C4-2B (cell line): ENCODE measurements at regions not wholly inside any gene's neighbourhood (a gene's known extent, or its start where the extent isn't known, plus 50 kb on each side); places are given as distances from the start of the nearest gene placed in this dataset.

Source experiments
- H3K27ac ChIP-seq: fragments of 450-650 bp; 2 replicates; pipeline ENCODE4 v1.5.1; 2017
- CTCF ChIP-seq: fragments of 450-650 bp; conservative IDR thresholded peaks from 2 replicates; pipeline ENCODE4 v1.5.1; 2017; ENCODE audit warnings: mild to moderate bottlenecking
- ZFX ChIP-seq: fragments of 450-650 bp; IDR thresholded peaks from 2 replicates; pipeline ENCODE4 v1.6.1; 2017

DNA sequence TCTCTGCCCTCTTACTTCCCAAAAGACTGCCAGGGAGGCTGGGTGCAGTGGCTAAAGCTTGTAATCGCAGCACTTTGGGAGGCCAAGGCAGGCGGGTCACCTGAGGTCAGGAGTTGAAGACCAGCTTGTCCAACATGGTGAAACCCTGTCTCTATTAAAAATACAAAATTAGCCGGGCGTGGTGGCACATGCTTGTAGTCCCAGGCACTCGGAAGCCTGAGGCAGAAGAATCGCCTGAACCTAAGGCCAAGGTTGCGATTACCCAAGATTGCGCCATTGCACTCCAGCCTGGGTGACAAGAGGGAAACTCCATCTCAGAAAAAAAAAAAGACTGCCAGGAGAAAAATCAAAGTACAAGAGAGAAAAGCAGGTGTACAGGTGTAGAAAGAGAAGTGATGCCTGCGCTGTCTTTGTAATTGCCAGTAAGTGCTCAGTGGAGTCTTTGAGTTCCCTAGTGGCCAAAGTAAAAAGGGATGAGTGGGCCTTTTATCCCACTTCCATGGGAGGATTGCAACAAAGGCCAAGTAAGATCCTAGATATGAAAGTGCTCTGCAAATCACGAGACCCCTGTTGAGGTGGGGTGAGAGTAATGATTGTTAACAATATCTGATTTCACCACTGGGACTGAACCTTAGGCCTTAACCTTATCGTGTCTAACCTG is 94.7 kb upstream of the WNT4 start:
- H3K27ac ChIP-seq = no peak overlapping the region
- TF ChIP-seq CTCF = no peak
- TF ChIP-seq ZFX = no peak

DNA sequence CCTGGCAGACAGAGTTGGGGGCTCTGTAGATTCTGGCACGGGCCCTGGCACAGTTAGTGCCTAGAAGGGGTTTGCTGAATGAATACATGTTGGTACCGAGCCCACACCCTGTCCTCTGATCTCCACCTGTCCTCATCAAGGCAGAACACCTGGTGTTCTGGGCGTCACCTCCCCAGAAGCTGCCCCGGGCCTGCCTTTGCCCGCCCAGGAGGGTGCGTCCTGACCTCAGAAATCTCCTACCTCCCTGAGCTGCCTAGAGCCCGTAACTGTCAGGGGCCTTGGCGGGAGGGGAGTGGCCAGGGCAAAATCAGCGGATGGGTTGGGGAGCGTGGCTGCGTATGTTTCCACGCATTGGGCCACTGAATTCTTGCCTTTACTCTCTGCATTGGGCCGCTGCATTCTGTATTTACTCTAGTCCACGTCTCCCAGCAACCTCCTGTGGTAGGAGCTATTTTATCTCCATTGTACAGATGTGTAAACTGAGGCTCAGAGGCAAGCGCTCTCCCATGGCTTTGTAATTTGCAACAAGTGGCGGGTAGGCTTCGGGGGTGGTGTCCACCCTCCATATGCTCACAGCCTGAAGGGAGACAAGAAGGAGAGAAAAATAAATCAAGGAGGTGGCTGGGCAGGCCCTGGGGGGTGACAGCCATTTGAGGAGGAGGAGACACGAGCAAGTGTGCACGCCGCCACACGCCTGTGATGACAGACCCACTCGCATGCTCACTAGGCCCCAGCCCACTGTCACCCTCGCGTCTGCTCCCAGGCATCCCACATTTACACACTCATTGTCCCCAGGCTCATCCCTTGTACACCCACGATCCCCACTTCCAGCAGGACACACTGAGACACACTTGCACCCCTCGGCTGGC is 95.7 kb upstream of the WNT4 start:
- TF ChIP-seq ZFX (no peak), CTCF (no peak)
- no peak overlapping the region for H3K27ac ChIP-seq

GRCh38 chr1:22239378-22239777 is 96.5 kb upstream of the WNT4 start:
- no peak overlapping the region for H3K27ac ChIP-seq
- TF ChIP-seq CTCF = no peak
- no peak for TF ChIP-seq ZFX

DNA sequence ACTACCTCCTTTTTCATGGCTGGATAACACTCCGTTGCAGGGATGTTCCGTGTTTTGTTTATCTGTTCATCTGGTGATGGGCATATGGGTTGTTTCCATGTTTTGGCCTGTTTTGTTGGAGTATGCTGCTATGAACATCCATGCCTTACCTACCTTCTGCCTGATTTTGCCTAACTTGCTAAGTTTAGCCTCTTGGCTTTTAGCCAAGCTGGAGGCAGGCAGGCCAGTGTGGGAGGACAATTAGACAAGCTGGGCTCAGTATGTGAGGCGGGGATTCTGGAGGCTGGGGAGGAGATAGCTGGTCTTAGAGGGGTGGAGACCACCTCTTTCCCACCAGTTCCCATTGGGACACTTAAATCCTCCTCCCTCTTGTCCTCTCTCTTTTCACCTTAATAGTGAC is 98.4 kb upstream of the WNT4 start:
- H3K27ac ChIP-seq = no peak overlapping the region
- TF ChIP-seq CTCF = no peak

DNA sequence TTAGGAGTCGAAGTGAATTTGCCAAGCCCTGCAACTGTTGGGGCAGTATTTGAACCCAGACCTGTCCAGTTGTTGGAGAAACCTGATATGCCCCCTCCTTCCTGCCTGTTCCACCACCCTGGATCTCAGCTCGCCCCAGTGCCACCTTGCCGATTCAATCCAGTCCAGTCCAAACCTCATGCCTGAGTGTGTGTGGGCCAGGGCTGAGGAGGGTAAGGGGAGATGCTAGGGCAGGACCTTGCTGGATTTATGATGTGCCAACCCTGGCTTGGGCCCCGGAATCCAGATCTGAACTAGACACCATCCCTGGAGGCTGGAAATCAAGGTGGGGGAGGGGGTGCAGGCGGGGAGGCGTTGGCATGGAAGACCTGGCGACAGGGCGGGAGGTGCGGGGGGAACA is 98.9 kb upstream of the WNT4 start:
- no peak for TF ChIP-seq ZFX
- no peak for TF ChIP-seq CTCF
- no peak overlapping the region for H3K27ac ChIP-seq

DNA sequence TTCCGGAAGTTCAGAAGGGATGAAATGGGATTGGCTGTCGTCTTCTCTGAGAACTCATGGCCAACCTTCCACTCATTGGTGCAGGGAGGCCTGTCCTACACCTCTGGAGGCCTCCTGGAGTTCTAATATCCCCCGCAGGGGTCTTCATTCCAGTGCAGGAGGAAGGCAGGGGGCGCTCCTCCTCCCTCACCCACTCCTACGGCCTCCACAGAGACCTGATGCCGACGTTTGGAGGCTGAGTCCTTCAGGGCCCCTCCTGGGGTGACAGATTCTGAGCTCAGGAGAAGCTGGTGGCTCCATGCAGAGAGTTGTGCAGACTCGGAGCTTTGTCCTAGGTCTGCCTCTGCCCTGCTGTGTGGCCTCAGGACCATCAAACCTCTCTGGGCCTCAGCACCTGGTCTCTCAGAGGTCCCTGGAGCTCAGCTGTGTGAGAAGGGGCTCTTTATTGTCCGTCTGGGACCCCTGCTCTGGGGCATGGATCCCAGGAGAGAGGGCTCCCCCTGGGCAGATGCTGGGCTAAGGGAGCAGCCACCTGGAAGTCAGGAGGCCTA is 102.3 kb upstream of the WNT4 start:
- TF ChIP-seq ZFX = no peak
- no peak for TF ChIP-seq CTCF
- no peak overlapping the region for H3K27ac ChIP-seq

DNA sequence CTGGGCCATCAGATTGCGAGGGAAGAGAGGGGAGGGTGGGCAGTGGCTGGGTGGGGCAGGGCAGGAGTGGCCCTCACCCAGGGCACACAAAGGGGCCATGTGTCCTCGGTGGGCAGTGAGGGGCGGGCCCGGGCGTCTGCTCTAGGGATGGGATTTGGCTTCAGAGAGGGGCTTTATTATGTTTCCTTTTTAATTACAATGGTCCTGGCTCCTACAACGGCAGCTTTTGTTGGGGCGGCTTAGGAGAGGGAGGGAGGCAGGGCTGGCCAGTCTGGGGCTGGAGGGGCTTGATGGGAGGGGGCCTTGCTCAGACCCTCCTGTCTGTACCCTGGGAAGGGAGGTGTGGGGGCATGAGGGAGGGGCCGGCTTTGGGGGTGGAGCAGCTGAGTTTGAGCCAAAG is 102.8 kb upstream of the WNT4 start:
- H3K27ac ChIP-seq = no peak overlapping the region
- TF ChIP-seq ZFX (no peak), CTCF (no peak)
